H1 (cell line): ENCODE measurements at regions not wholly inside any gene's neighbourhood (a gene's known extent, or its start where the extent isn't known, plus 50 kb on each side); places are given as distances from the start of the nearest gene placed in this dataset.

Experiments used
- CTCF ChIA-PET: fragments of 300-600 bp; sonication (Branson Sonifier 250); formaldehyde crosslinking; loops from one replicate; lab custom pipeline; 2021; ENCODE audit not compliant: partially characterized antibody; lab: Charles Lee
- POLR2A ChIA-PET: fragments of 300-600 bp; sonication (Branson Sonifier 250); formaldehyde crosslinking; loops from one replicate; lab custom pipeline; 2021; ENCODE audit warnings: inconsistent platforms; ENCODE audit not compliant: partially characterized antibody; lab: Charles Lee
- DNase-seq, 2 experiments: peaks; one replicate each; pipeline versions ENCODE4 v3.0.0 to v3.0.0-alpha.2; 2010 to 2022; ENCODE audit warnings: low spot score in 2 of 2, low read depth in 1 of 2, mixed read lengths in 1 of 2
- FAIRE-seq: peaks from 2 replicates; lab custom pipeline; 2011; peaks lifted over from hg19 to GRCh38; lab: Jason Lieb, UNC
- H2AFZ ChIP-seq: 2 replicates; pipeline ENCODE4 v1.8.1; 2012; ENCODE audit warnings: low read length, inconsistent platforms
- H2AK5ac ChIP-seq: 2 replicates; pipeline ENCODE4 v1.6.1; 2013; ENCODE audit warnings: low read depth, low read length
- H2BK120ac ChIP-seq: replicated peaks from 2 replicates; pipeline ENCODE3; 2013; ENCODE audit warnings: low read depth, low read length, inconsistent platforms
- H2BK12ac ChIP-seq: 2 replicates; pipeline ENCODE4 v1.6.1; 2013; ENCODE audit warnings: low read depth, low read length
- H2BK15ac ChIP-seq: 2 replicates; pipeline ENCODE4 v1.6.1; 2013; ENCODE audit warnings: low read length
- H2BK20ac ChIP-seq: 2 replicates; pipeline ENCODE4 v1.6.1; 2013; ENCODE audit warnings: low read length
- H2BK5ac ChIP-seq: 2 replicates; pipeline ENCODE4 v1.6.1; 2013; ENCODE audit warnings: low read depth, low read length
- H3K14ac ChIP-seq: 2 replicates; pipeline ENCODE4 v1.6.1; 2013; ENCODE audit warnings: inconsistent platforms; ENCODE audit not compliant: insufficient read length
- H3K18ac ChIP-seq: 2 replicates; pipeline ENCODE4 v1.6.1; 2013; ENCODE audit warnings: low read length; ENCODE audit errors: extremely low read depth
- H3K23ac ChIP-seq: 2 replicates; pipeline ENCODE4 v1.6.1; 2013; ENCODE audit warnings: inconsistent platforms; ENCODE audit not compliant: insufficient read length
- H3K23me2 ChIP-seq: 2 replicates; pipeline ENCODE4 v1.6.1; 2013; ENCODE audit warnings: low read depth, low read length
- H3K27ac ChIP-seq: 2 replicates; pipeline ENCODE4 v1.6.1; 2011; ENCODE audit warnings: low read depth, low read length, inconsistent platforms
- H3K27me3 ChIP-seq, 4 experiments: replicated peaks in 1 of 4; 1 replicate in 1 of 4; 2 replicates in 3 of 4; pipeline versions ENCODE4 v1.6.1 to v1.8.1; 2011 to 2013; ENCODE audit warnings: low read length in 3 of 4, mild to moderate bottlenecking in 3 of 4, inconsistent platforms in 2 of 4, mixed read lengths in 2 of 4, moderate library complexity in 1 of 4; ENCODE audit not compliant: control insufficient read depth in 3 of 4, insufficient read depth in 3 of 4; ENCODE audit errors: extremely low read depth in 1 of 4
- H3K36me3 ChIP-seq, 4 experiments: 2 replicates each; pipeline versions ENCODE4 v1.6.1 to v1.8.1; 2011 to 2013; ENCODE audit warnings: mild to moderate bottlenecking in 4 of 4, low read length in 3 of 4, moderate library complexity in 2 of 4, control low read depth in 1 of 4, inconsistent platforms in 1 of 4; ENCODE audit not compliant: insufficient read depth in 4 of 4, control insufficient read depth in 2 of 4
- H3K4ac ChIP-seq: replicated peaks from 2 replicates; pipeline ENCODE3; 2013; ENCODE audit warnings: low read length, low read depth, mixed read lengths, inconsistent platforms; ENCODE audit not compliant: insufficient read length
- H3K4me1 ChIP-seq, 4 experiments: replicated peaks in 1 of 4; 1 replicate in 1 of 4; 2 replicates in 3 of 4; pipeline versions ENCODE4 v1.6.1 to v1.8.1; 2011 to 2013; ENCODE audit warnings: low read length in 3 of 4, inconsistent platforms in 2 of 4, mixed read lengths in 1 of 4; ENCODE audit not compliant: insufficient read depth in 4 of 4, control insufficient read depth in 3 of 4
- H3K4me2 ChIP-seq, 2 experiments: 2 replicates each; pipeline versions ENCODE4 v1.6.1 to v1.8.1; 2011 to 2013; ENCODE audit warnings: low read depth in 2 of 2, low read length in 2 of 2, control low read depth in 1 of 2, inconsistent platforms in 1 of 2, mild to moderate bottlenecking in 1 of 2; ENCODE audit not compliant: insufficient read depth in 1 of 2
- H3K4me3 ChIP-seq, 4 experiments: fragments of 200-600, 300-600 bp in 1 of 4; sonication (generic), shearing (Covaris generic), sonication (Bioruptor Twin) in 1 of 4; 2 replicates each; pipeline versions ENCODE4 v1.5.1 to v1.8.1; 2011 to 2016; ENCODE audit warnings: low read length in 4 of 4, low read depth in 3 of 4, control low read depth in 2 of 4, inconsistent platforms in 2 of 4, mild to moderate bottlenecking in 2 of 4, mixed read lengths in 1 of 4, moderate library complexity in 1 of 4; ENCODE audit not compliant: insufficient read depth in 2 of 4; ENCODE audit errors: extremely low read depth in 1 of 4
- H3K56ac ChIP-seq: replicated peaks from 2 replicates; pipeline ENCODE3; 2013; ENCODE audit warnings: low read depth, mild to moderate bottlenecking, mixed read lengths, low read length, inconsistent platforms; ENCODE audit not compliant: insufficient read length
- H3K79me1 ChIP-seq: 2 replicates; pipeline ENCODE4 v1.6.1; 2013; ENCODE audit warnings: low read depth, low read length, control low read depth
- H3K79me2 ChIP-seq, 2 experiments: 2 replicates each; pipeline versions ENCODE4 v1.6.1 to v1.8.1; 2012 to 2013; ENCODE audit warnings: low read length in 2 of 2, mild to moderate bottlenecking in 2 of 2, inconsistent platforms in 1 of 2; ENCODE audit not compliant: insufficient read depth in 2 of 2, control insufficient read depth in 1 of 2
- H3K9ac ChIP-seq, 4 experiments: replicated peaks in 1 of 4; 1 replicate in 1 of 4; 2 replicates in 3 of 4; pipeline versions ENCODE4 v1.6.1 to v1.8.1; 2011 to 2013; ENCODE audit warnings: low read depth in 3 of 4, low read length in 3 of 4, control low read depth in 2 of 4, mild to moderate bottlenecking in 2 of 4, moderate library complexity in 2 of 4, inconsistent platforms in 1 of 4; ENCODE audit errors: extremely low read depth in 1 of 4
- H3K9me3 ChIP-seq, 2 experiments: 2 replicates each; pipeline versions ENCODE4 v1.6.1 to v1.8.1; 2012 to 2013; ENCODE audit warnings: mild to moderate bottlenecking in 2 of 2, moderate library complexity in 2 of 2, control low read depth in 1 of 2, inconsistent platforms in 1 of 2, low read depth in 1 of 2, low read length in 1 of 2, mixed read lengths in 1 of 2; ENCODE audit not compliant: insufficient read depth in 2 of 2
- H4K20me1 ChIP-seq, 2 experiments: replicated peaks in 1 of 2; 2 replicates each; pipeline versions ENCODE3 to v1.8.1; 2011 to 2013; ENCODE audit warnings: inconsistent platforms in 2 of 2, low read length in 2 of 2, mild to moderate bottlenecking in 1 of 2; ENCODE audit not compliant: insufficient read depth in 2 of 2, control insufficient read depth in 1 of 2
- H4K5ac ChIP-seq: 2 replicates; pipeline ENCODE4 v1.6.1; 2013; ENCODE audit warnings: low read length, low read depth, mixed read lengths, inconsistent platforms; ENCODE audit not compliant: insufficient read length
- H4K8ac ChIP-seq: 2 replicates; pipeline ENCODE4 v1.8.0; 2013; ENCODE audit warnings: mild to moderate bottlenecking, moderate library complexity, low read length, inconsistent platforms; ENCODE audit not compliant: insufficient read depth; ENCODE audit errors: extremely low read depth
- H4K91ac ChIP-seq: replicated peaks from 2 replicates; pipeline ENCODE3; 2013; ENCODE audit warnings: low read length, mixed read lengths, inconsistent platforms; ENCODE audit not compliant: insufficient read length
- BCL11A ChIP-seq, 2 experiments: IDR thresholded peaks; one replicate each; pipeline ENCODE4 v1.6.1; 2011; ENCODE audit warnings: low read depth in 2 of 2, low read length in 2 of 2, mild to moderate bottlenecking in 2 of 2
- CBX5 ChIP-seq: fragments of 300-800, 300-1000 bp; sonication (generic); IDR thresholded peaks from 2 replicates; pipeline ENCODE4 v1.7.1; 2016; ENCODE audit warnings: antibody characterized with exemption, low read length, low read depth
- EP300 ChIP-seq, 2 experiments: IDR thresholded peaks; 1 replicate in 1 of 2; 2 replicates in 1 of 2; pipeline ENCODE4 v1.6.1; 2011 to 2012; ENCODE audit warnings: low read depth in 2 of 2, low read length in 2 of 2, mild to moderate bottlenecking in 2 of 2, borderline replicate concordance in 1 of 2, inconsistent platforms in 1 of 2, moderate library complexity in 1 of 2
- EZH2 ChIP-seq: fragments of 200-600 bp; sonication (generic); IDR thresholded peaks from 2 replicates; pipeline ENCODE4 v1.7.1; 2012; ENCODE audit warnings: low read depth, mild to moderate bottlenecking, moderate library complexity, low read length, inconsistent platforms; ENCODE audit not compliant: severe bottlenecking
- JUND ChIP-seq: IDR thresholded peaks from 2 replicates; pipeline ENCODE4 v1.6.1; 2011; ENCODE audit warnings: mild to moderate bottlenecking, improper control_type of control experiment, low read length
- KDM5A ChIP-seq: fragments of 200-600 bp; IDR thresholded peaks from 2 replicates; pipeline ENCODE4 v1.7.1; 2012; ENCODE audit warnings: mild to moderate bottlenecking, low read length, inconsistent platforms, mixed read lengths
- POLR2A ChIP-seq, 2 experiments: IDR thresholded peaks; 1 replicate in 1 of 2; 2 replicates in 1 of 2; pipeline ENCODE4 v1.6.1; 2011; ENCODE audit warnings: low read depth in 2 of 2, low read length in 2 of 2, mild to moderate bottlenecking in 2 of 2; ENCODE audit errors: control extremely low read depth in 1 of 2
- SAP30 ChIP-seq: fragments of 300-600 bp; sonication (generic); IDR thresholded peaks from 2 replicates; pipeline ENCODE4 v1.7.1; 2012; ENCODE audit warnings: low read length, moderate library complexity, mild to moderate bottlenecking, inconsistent platforms; ENCODE audit not compliant: insufficient read depth, insufficient replicate concordance
- SIN3A ChIP-seq, 2 experiments: IDR thresholded peaks in 1 of 2; conservative IDR thresholded peaks in 1 of 2; 2 replicates each; pipeline ENCODE4 v1.6.1; 2011 to 2012; ENCODE audit warnings: low read length in 2 of 2, improper control_type of control experiment in 1 of 2, low read depth in 1 of 2, mild to moderate bottlenecking in 1 of 2
- TAF7 ChIP-seq: optimal IDR thresholded peaks from 2 replicates; pipeline ENCODE3; 2011; ENCODE audit warnings: low read depth, mild to moderate bottlenecking, inconsistent platforms, low read length, moderate library complexity, borderline replicate concordance
- TEAD4 ChIP-seq: IDR thresholded peaks from 2 replicates; pipeline ENCODE4 v1.6.1; 2012; ENCODE audit warnings: low read depth, low read length, inconsistent platforms, mixed read lengths
- WGBS, 2 experiments: shearing (Covaris generic) in 1 of 2; methylation state at CpG; one replicate each; pipeline versions ENCODE4 v1.1.6 to v1.1.7; 2013 to 2015; ENCODE audit warnings: low lambda C conversion rate in 2 of 2, mixed read lengths in 2 of 2, inconsistent platforms in 1 of 2, low coverage in 1 of 2, missing lambda C conversion rate in 1 of 2; ENCODE audit not compliant: insufficient replicate concordance in 2 of 2, insufficient coverage in 1 of 2, insufficient read length in 1 of 2; ENCODE audit errors: extremely low coverage in 1 of 2, missing lambda C conversion rate in 1 of 2; 5-methylcytosine and 5-hydroxymethylcytosine counted together

GRCh38 chr6:113707194-113707593 lies 150.0 kb upstream of the MARCKS start:
- Histone ChIP-seq H4K8ac (no peak overlapping the region), H3K14ac (no peak overlapping the region), H2BK5ac (no peak overlapping the region), H3K27me3 (no peaks in the 10 kb centered on the region), H3K23ac (no peak overlapping the region), H2AFZ (peak overlapping the region; percentile 68; the same call in 1 of the 2 replicates), H3K4me3 (no peak overlapping the region), H3K4me2 (no peak overlapping the region), H3K18ac (no peak overlapping the region; the same call in 1 of the 2 replicates), H3K9ac (no peak overlapping the region), H3K23me2 (no peaks in the 10 kb centered on the region), H3K56ac (no peak overlapping the region), H2BK12ac (no peak overlapping the region), H3K4me1 (0 out of 7 replicates have a peak, but pooled peaks cover 0 to 2% (median under 1%) of the 10 kb centered on the region in 4 experiments), H3K79me2 (no peaks in the 10 kb centered on the region), H4K20me1 (no peaks in the 10 kb centered on the region), H3K79me1 (no peaks in the 10 kb centered on the region), H3K27ac (no peak overlapping the region), H2BK120ac (no peak overlapping the region), H2BK15ac (no peak overlapping the region), H3K9me3 (no peaks in the 10 kb centered on the region), H4K5ac (no peak overlapping the region), H3K4ac (no peak overlapping the region), H2BK20ac (no peak overlapping the region), H3K36me3 (no peaks in the 10 kb centered on the region), H2AK5ac (no peak overlapping the region), H4K91ac (no peak overlapping the region)
- FAIRE-seq = no peak
- POLR2A ChIA-PET = interaction anchor here (0.8 kb wide), 1 partner anchor 151 kb away, joined by 3 read pairs; no protein-coding TSS in a partner anchor
- DNase-seq = no peak
- CTCF ChIA-PET = interaction anchor here (0.8 to 0.9 kb wide), 2 partner anchors 25 to 55 kb away, joined by 3 to 5 read pairs; no protein-coding TSS in a partner anchor
- WGBS, 2 experiments = 83% methylated on average over 3 of the region's 3 CpGs; no CpG with 5 or more reads in 1 of the 2 experiments
- TF ChIP-seq EP300 (IDR thresholded peaks at IDR 0.05; ENCODE audit: borderline replicate concordance in 1 of 2, low read depth in 2 of 2, low read length in 2 of 2) (no peak), EZH2 (no peak), CBX5 (no peak), KDM5A (no peak), POLR2A (IDR thresholded peaks at IDR 0.05; ENCODE audit: control extremely low read depth in 1 of 2, low read depth in 2 of 2, low read length in 2 of 2) (no peak), TAF7 (no peak), JUND (no peak), SIN3A (conservative IDR thresholded peaks at IDR 0.05 in 1 of 2, IDR thresholded peaks at IDR 0.05 in 1 of 2; ENCODE audit: low read depth in 1 of 2, low read length in 2 of 2) (no peak), BCL11A (IDR thresholded peaks at IDR 0.05; ENCODE audit: low read depth in 2 of 2, low read length in 2 of 2) (no peak), SAP30 (no peak), TEAD4 (no peak)
